ENCODE measurements at regions not wholly inside any gene's neighbourhood (a gene's known extent, or its start where the extent isn't known, plus 50 kb on each side); places are given as distances from the start of the nearest gene placed in this dataset.
"Not testable (repeated sequence)": the region's sequence is repeated elsewhere in the genome, so short reads cannot be mapped to it uniquely, and the experiment has no call there.

- DNase-seq, result no peak
Measured at GRCh38 chr7:90067171-90067570, 87.1 kb upstream of the STEAP1 start.

- DNase-seq, result not testable (repeated sequence)
Measured at GRCh38 chr7:90070238-90070637, 84.0 kb upstream of the STEAP1 start.

- no peak for DNase-seq
Measured at GRCh38 chr7:90078921-90079320, 75.3 kb upstream of the STEAP1 start.

- DNase-seq, result no peak
Measured at GRCh38 chr7:90081621-90082020, 72.6 kb upstream of the STEAP1 start.

GRCh38 chr7:90092506-90092905 lies 61.8 kb upstream of the STEAP1 start:
- DNase-seq, result no peak

GRCh38 chr7:90094030-90094429 lies 60.2 kb upstream of the STEAP1 start:
- no peak for DNase-seq
